Stimulated activated CD4-positive, alpha-beta T cell treated with anti-CD3 and anti-CD28 coated beads, Interleukin-12 subunit alpha, Interleukin-12 subunit beta, amount 100 ng/mL, for 24 hours (primary cell): ENCODE measurements at regions not wholly inside any gene's neighbourhood (a gene's known extent, or its start where the extent isn't known, plus 50 kb on each side); places are given as distances from the start of the nearest gene placed in this dataset.
"Not testable (repeated sequence)": the region's sequence is repeated elsewhere in the genome, so short reads cannot be mapped to it uniquely, and the experiment has no call there.

ENCODE experiments used
- DNase-seq, 2 experiments: peaks; one replicate each; pipeline ENCODE4 v3.0.0-alpha.2; 2020; ENCODE audit warnings: low read depth in 2 of 2

DNA sequence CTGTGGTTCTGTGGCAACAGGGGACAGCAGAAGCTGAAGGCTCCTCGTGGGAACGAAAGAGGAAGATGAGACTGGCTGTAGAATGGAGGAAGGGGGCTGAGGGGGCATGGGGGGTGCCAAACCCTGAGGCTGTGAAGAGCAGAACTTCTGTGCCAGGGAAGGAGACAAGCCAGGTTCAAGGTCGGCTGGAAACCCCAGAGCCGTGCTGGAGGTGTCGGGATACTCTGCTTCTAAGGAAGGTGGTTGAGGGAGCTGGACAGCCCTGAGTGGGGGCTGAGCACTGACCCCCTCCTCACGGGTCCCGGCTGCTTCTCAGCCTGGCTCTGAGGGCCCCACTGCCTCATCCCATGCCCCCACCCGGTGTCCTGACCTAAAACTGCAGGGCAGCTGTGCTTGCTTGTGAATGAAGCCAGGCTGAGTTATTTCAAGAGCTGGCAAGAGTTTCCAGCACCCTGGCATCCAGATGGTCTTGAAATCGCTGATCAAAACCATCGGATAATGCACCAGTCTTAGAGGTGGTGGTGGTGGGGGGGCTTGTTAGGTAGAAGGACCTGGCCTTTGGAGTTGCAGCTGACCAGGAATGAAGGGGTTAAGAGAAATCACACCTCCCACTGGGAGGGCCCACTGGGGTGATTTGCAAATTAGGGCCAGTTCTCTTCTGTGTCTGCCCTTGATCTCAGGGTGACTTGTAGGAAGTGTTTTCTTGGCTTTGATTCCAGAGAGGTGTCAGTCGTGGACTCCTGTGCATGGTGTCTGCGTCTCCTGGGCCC lies 218.9 kb upstream of the C1orf174 start:
- DNase-seq = no peak

DNA sequence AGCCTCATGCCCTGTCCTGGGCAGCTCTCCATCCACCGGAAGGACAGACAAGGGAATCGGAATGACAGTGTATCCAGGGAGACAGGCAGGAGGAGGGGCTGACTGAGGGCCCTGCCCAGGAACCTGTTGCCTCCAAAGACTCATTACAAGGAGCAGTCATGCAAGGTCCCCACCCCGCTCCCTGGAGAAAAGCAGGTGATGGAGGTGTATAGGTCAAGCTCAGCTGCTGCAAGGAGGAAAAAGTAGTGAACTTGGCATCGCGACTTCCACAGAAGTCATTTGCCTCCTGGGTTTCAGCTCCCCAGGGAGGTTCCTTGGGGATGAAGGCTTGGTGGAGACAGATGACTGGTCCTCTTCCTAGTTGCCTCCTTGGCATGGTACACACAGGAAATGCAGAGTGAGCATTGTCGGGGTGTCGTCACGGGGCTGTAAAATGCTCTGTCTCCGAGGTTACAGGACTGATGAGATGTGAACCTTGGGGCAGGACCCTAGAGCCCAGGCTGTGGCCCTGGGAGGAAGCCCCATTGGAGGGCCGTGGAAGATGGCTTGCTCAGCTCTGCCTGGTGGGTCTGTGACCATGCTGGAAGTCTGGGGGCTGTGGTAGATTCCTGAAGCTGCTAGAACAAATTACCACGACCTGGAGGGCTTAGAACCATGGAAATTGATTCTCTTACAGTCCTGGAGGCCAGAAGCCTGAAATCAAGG lies 219.6 kb upstream of the C1orf174 start:
- DNase-seq = no peak

- no peak for DNase-seq
Measured at GRCh38 chr1:4120557-4121292, 220.7 kb upstream of the C1orf174 start.

DNA sequence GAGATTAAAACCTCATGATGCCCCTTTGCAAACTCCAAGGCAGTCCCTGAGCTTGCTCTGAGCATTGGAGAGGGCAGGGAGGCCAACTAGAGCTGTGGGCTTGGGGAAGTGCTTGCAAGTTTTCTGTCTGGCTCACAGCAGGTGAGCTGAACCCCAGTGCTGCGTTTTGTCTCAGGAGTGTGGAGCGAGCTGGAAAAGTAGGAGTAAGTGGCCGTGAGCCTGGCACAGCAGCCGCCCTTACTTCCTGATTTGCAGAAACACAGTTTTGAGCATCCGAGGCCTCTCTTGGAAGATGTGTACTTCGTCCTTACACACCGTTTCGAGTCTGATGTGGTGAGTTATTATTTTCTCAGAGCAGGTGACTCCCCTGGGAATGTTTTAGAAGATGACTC lies 221.2 kb upstream of the C1orf174 start:
- no peak for DNase-seq

DNA sequence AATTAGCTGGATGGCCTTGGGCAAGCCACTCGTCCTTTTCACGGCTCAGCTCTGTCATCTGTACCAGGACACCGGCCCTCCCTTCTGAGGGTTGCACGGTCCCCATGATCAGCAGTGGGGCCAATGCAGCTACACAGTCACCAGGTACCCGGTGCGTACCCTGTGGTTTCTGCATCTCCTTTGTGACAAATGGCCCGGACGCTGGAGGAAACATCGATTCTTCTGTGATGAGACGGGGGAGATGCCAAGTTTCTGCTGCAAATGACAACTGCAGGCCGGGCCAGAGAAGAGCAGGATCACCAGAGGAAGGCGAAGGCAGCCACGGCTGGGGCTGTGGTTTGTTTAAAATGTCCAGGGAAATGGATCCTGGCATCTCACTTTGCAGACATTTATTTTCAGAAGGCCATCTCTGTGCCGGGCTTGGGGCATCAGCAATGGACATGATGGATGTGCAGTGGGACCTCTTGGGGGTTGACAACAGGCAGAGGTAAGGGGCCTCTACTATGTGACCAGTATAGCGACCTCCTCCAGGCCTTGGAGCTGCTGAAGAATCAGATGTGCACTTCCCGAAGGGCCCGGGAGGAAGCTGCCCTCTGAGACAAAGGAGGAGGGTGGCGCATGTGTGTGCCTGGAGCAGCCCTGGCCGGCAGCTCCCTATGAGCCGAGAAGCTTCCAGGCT lies 221.9 kb upstream of the C1orf174 start:
- no peak for DNase-seq

DNA sequence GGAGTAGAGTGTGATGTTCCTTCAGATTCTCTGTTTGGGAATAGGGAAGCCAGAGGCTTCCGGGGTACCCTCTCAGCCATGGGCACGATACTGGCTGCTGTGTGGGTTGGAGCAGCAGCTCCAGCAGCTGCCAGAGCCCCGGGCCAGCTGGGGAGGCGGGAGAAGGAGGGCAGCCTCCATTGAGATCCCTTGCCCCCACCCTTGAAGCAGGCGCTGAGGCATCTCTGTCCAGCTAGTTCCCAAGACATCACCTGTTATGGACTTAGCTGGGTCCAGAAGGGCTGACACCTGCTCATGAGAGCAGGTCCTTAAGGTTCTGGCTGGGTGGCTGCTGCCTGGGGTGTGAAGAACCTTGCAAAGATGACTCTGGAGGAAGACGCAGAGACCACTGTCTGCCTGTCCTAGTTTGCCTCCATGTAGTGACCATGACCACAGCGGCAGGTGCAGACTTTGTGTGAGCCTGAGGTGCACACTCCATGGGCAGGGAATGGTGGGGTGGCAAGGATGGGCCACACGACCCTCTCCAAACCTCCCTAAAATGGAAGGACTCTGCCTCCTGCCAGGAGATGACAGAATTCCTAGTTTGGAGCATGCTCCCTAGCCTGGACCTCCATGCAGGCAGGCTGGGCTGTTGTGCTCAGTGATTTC lies 222.6 kb upstream of the C1orf174 start:
- DNase-seq = no peak

DNA sequence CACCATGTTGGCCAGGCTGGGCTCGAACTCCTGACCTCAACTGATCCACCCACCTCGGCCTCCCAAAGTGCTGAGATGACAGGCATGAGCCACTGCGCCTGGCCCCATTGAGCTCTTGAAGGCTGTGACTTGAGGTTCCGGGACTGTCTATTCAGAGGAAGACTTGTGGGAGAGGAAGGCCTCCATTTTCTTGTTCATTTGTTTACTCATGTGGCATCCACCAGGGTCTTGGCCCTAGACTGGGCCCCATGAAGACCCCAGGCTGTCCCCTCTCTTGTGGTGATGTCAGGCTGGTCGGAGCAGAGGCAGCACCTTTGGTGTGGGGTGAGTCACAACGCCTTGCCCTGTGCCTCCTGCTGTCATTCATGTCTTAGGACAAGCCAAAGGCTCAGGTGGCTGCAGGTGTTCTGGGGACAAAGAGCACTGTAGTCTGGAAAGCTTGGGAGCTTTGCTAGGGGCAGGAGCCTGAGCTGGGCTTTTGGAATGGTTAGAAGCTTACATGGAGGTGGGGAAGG lies 224.6 kb upstream of the C1orf174 start:
- DNase-seq = no peak

- DNase-seq = no peak
Measured at GRCh38 chr1:4126251-4126650, 226.2 kb upstream of the C1orf174 start.

- no peak for DNase-seq
Measured at GRCh38 chr1:4126731-4127591, 226.9 kb upstream of the C1orf174 start.

DNA sequence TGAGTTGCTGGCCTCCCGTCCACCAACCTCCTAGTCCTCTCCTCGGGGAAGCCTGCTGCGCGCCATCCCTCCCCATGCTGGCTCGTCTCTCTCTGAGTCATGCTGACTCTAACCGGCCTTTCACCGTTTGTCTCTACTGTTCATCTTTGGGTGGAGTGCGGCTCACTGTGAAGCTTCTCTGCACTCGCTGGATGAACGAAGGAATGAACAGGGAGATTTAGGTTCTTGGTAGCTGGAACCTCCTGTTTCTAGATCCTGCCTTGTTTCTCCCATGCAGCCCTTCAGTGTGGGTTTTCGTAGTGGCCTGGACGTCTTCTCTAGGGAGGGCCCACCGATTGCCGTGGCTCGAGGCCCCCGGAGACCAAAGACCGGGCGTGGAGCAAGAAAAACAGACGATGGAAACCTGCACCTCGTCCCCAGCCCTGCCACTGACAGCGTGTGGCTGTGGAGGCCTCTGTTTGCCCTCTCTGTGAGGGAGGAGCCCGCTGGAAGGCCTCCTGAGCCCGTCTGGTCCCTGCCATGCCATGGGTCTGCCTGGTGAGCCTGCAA lies 227.6 kb upstream of the C1orf174 start:
- no peak for DNase-seq

GRCh38 chr1:4128616-4129015 lies 228.5 kb upstream of the C1orf174 start:
- DNase-seq = no peak

DNA sequence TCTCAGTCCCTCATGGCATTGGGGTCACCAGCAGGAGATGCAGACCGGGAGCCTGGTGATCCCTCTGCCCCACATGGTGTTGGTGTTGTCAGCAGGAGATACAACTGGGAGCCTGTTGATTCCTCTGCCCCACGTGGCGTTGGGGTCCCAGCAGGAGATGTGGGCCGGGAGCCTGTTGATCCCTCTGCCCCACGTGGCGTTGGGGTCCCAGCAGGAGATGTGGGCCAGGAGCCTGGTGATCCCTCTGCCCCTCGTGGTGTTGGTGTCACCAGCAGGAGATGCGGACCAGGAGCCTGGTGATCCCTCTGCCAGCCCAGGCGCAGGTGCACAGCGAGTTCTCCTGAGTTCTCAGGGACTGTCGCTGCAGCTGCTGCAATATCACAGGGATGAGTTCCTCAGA lies 229.6 kb upstream of the C1orf174 start:
- no peak for DNase-seq

DNA sequence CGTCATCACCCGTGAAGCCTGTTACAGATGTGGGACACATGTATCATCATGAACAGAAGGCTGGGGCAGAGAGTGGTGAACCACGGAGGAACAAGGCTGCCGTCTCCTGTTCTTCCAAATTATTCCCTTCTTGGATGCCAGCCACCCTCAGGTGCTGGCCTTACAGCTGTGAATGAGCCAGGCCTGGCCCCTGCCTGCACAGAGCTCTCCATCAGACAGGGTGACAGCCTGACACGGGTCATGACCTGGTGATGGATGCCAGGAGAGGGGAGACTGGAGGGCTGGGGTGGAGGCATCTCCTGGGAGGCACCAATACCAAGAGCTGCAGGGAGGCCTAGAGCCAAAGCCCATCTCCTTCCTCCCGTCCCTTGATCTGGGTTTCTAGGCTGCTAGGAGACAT lies 230.0 kb upstream of the C1orf174 start:
- no peak for DNase-seq

DNA sequence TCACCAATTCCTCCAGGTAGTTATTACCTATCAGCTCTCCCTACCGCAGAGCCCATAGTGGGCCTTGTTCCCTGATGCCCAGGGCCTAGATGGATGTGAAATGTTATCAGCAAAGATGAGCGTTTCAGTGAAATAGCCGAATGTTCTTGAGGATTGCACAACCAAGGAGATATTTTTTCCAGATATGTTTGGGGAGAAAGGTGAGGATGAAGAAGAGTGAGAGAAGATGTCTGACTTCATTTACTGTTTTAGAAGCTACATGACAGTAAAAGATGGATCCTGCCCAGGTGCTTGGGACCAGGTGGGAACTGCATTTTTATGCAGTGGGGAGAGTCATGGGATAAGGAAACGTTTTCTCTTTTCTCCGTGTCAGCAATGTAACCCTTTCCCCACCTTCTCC lies 231.7 kb upstream of the C1orf174 start:
- DNase-seq = no peak

GRCh38 chr1:4132352-4133296 lies 232.6 kb upstream of the C1orf174 start:
- no peak for DNase-seq

DNA sequence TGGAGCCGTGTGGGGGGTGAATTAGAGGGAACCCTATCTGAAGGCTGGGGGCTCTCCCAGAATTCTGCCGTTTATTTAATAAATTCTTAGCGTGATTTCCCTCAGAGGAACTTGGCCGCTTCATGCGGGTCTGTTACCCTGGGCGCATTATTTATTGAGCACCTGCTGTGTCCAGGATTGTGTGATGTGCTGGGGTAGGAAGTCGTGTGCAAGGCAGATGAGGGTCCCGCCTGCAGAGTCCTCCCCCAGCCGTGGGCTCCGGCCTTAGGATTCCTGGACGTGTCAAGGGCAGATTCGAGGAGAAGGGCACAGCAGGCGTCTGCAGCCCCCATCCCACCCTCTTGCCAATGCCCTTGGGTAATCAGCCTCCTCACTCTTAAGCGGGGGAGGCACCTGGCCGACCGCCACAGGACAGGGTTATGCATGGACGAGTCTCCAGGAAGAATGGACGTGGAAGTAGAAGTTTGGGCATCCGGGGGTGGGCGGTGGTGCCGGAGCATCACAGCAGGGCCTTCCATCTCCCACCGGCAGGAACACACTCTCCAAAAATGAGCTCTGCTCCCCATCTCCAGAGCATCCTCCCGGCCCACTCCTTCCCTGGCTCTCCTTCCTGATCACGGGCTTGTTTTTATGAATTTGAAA lies 233.3 kb upstream of the C1orf174 start:
- DNase-seq = no peak

DNA sequence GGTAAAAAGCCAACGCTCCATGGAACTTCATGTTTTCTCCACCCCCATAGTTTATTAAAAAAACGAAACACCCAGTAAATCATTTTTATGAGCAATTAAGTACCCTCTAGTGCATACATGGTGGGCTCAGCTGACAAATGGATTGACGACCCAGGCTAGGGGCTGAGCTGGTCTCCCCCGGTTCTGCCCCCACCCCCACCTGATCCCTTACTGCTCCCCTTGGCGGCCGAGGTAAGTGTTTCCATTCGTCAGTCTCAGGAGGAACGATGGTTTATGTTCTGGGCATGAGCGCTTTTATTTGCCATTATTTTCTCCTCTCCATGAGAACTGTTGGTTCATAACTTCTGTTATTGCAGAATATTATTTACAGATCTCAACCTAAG lies 233.9 kb upstream of the C1orf174 start:
- DNase-seq = no peak

- not testable (repeated sequence) for DNase-seq
Measured at GRCh38 chr1:4135853-4136252, 235.8 kb upstream of the C1orf174 start.
